ENCODE measurements at regions not wholly inside any gene's neighbourhood (a gene's known extent, or its start where the extent isn't known, plus 50 kb on each side); places are given as distances from the start of the nearest gene placed in this dataset.

DNA sequence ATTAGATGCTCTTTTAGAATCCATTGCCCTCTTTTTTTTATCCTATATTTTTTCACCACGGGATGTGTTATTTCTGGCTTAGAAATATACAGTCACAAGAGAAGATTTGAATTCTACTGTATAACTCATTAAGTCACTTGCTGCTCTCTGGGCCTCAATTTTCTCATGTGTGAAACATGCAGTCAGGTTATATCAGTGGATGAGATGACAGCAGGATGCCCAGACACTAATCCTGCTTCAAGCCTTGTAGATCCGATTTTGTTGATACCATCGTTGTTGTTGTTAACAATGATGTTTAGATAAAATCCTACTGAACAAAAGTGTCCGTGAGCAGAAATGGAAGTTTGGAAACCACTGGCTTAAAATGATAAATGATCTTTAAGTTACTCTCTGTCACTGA lies 421.9 kb upstream of the DMAC1 start:
- no peaks in the 10 kb centered on the region for H3K79me1 ChIP-seq (ENCODE audit: low read depth, low read length)
- no peak overlapping the region for H3K4me3 ChIP-seq (ENCODE audit: extremely low read depth in 1 of 4, insufficient read depth in 2 of 4, low read depth in 3 of 4, low read length in 4 of 4)
- no peak overlapping the region for H2BK120ac ChIP-seq (replicated peaks; ENCODE audit: low read depth, low read length)
- H2BK12ac ChIP-seq (ENCODE audit: low read depth, low read length) = no peak overlapping the region
- no peaks in the 10 kb centered on the region for H3K23me2 ChIP-seq (ENCODE audit: low read depth, low read length)
- ChIA-PET CTCF (ENCODE audit: partially characterized antibody) (interaction anchor here (1.3 kb wide), 1 partner anchor 9 kb away, joined by 3 read pairs; no protein-coding TSS in a partner anchor), POLR2A (ENCODE audit: partially characterized antibody) (no interaction called here)
- H2BK15ac ChIP-seq (ENCODE audit: low read length) = no peak overlapping the region
- H3K4me2 ChIP-seq (ENCODE audit: insufficient read depth in 1 of 2, low read depth in 2 of 2, low read length in 2 of 2) = no peak overlapping the region
- no peak overlapping the region for H4K91ac ChIP-seq (replicated peaks; ENCODE audit: insufficient read length, low read length)
- no peaks in the 10 kb centered on the region for H3K79me2 ChIP-seq (ENCODE audit: control insufficient read depth in 1 of 2, insufficient read depth in 2 of 2, low read length in 2 of 2)
- TF ChIP-seq YY1 (IDR thresholded peaks at IDR 0.05; ENCODE audit: low read depth, low read length) (no peak), CBX5 (IDR thresholded peaks at IDR 0.05; ENCODE audit: low read depth, low read length) (no peak), SP1 (IDR thresholded peaks at IDR 0.05; ENCODE audit: low read depth, low read length) (no peak), TAF7 (optimal IDR thresholded peaks at IDR 0.05; ENCODE audit: borderline replicate concordance, low read depth, low read length) (no peak), TEAD4 (IDR thresholded peaks at IDR 0.05; ENCODE audit: low read depth, low read length) (no peak), JUND (IDR thresholded peaks at IDR 0.05; ENCODE audit: low read length) (no peak), HDAC6 (IDR thresholded peaks at IDR 0.05; ENCODE audit: low read depth, low read length) (no peak)
- H3K14ac ChIP-seq (ENCODE audit: insufficient read length) = no peak overlapping the region
- H3K27ac ChIP-seq (ENCODE audit: low read depth, low read length) = no peak overlapping the region
- no peaks in the 10 kb centered on the region for H4K20me1 ChIP-seq (replicated peaks in 1 of 2; ENCODE audit: control insufficient read depth in 1 of 2, insufficient read depth in 2 of 2, low read length in 2 of 2)
- H2BK20ac ChIP-seq (ENCODE audit: low read length) = no peak overlapping the region
- H3K9me3 ChIP-seq (ENCODE audit: insufficient read depth in 2 of 2, low read depth in 1 of 2, low read length in 1 of 2) = 0 out of 4 replicates have a peak, but pooled peaks cover 0 to 5% of the 10 kb centered on the region in 2 experiments
- H4K8ac ChIP-seq (ENCODE audit: extremely low read depth, insufficient read depth, low read length) = no peak overlapping the region
- H2AK5ac ChIP-seq (ENCODE audit: low read depth, low read length) = no peak overlapping the region
- H3K23ac ChIP-seq (ENCODE audit: insufficient read length) = no peak overlapping the region
- DNase-seq (ENCODE audit: low read depth in 1 of 2, low spot score in 2 of 2) (no peak), FAIRE-seq (no peak)
- H3K4me1 ChIP-seq (replicated peaks in 1 of 4; ENCODE audit: control insufficient read depth in 3 of 4, insufficient read depth in 4 of 4, low read length in 3 of 4) = no peaks in the 10 kb centered on the region
- no peak overlapping the region for H3K4ac ChIP-seq (replicated peaks; ENCODE audit: insufficient read length, low read depth, low read length)
- WGBS, 2 experiments (ENCODE audit: extremely low coverage in 1 of 2, insufficient coverage in 1 of 2, insufficient read length in 1 of 2, insufficient replicate concordance in 2 of 2, low coverage in 1 of 2, low lambda C conversion rate in 2 of 2, missing lambda C conversion rate in 1 of 2) = 79% methylated on average over 4 of the region's 4 CpGs; no CpG with 5 or more reads in 1 of the 2 experiments
- H3K27me3 ChIP-seq (replicated peaks in 1 of 4; ENCODE audit: control insufficient read depth in 3 of 4, extremely low read depth in 1 of 4, insufficient read depth in 3 of 4, low read length in 3 of 4) = no peaks in the 10 kb centered on the region
- H3K9ac ChIP-seq (replicated peaks in 1 of 4; ENCODE audit: extremely low read depth in 1 of 4, low read depth in 3 of 4, low read length in 3 of 4) = no peak overlapping the region
- no peak overlapping the region for H2AFZ ChIP-seq (ENCODE audit: low read length)
- H3K36me3 ChIP-seq (ENCODE audit: control insufficient read depth in 2 of 4, insufficient read depth in 4 of 4, low read length in 3 of 4) = no peaks in the 10 kb centered on the region
- no peak overlapping the region for H2BK5ac ChIP-seq (ENCODE audit: low read depth, low read length)
- no peak overlapping the region for H3K18ac ChIP-seq (ENCODE audit: extremely low read depth, low read length)
- H4K5ac ChIP-seq (ENCODE audit: insufficient read length, low read depth, low read length) = no peak overlapping the region
- H3K56ac ChIP-seq (replicated peaks; ENCODE audit: insufficient read length, low read depth, low read length) = no peak overlapping the region
